ENCODE measurements at regions not wholly inside any gene's neighbourhood (a gene's known extent, or its start where the extent isn't known, plus 50 kb on each side); places are given as distances from the start of the nearest gene placed in this dataset.
"Not testable (repeated sequence)": the region's sequence is repeated elsewhere in the genome, so short reads cannot be mapped to it uniquely, and the experiment has no call there.

DNA sequence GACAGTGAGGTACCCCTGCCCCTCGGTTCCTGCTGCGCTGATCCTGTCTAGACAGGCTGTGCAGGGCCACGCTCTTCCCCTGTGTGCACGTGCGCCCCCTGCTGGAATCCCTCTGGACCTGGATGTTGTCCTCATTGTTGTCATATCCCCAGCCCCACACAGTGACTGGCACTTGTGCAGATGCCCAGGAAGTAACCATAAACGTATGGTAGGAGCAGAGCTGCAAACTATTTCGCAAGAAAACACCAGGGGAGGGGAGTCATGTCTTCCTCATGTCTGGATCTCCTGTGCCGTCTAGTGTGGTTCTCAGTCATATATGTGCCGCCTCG lies 114.7 kb downstream of the CRYBB2 start:
- Histone ChIP-seq H3K36me3 (ENCODE audit: insufficient read depth) (no peaks in the 10 kb centered on the region), H3K4me3 (no peak overlapping the region), H3F3A (replicated peaks; ENCODE audit: low read depth) (no peaks in the 10 kb centered on the region), H3K9me2 (ENCODE audit: insufficient read depth) (no peaks in the 10 kb centered on the region), H3K4me2 (no peak overlapping the region), H2AFZ (no peak overlapping the region), H3K27me3 (ENCODE audit: insufficient read depth) (no peaks in the 10 kb centered on the region), H4K20me1 (replicated peaks; ENCODE audit: insufficient read depth) (no peaks in the 10 kb centered on the region; the same call in 1 of the 2 replicates), H3K79me2 (replicated peaks; ENCODE audit: insufficient read depth) (no peaks in the 10 kb centered on the region), H3K4me1 (ENCODE audit: insufficient read depth) (no peaks in the 10 kb centered on the region), H3K27ac (ENCODE audit: low read depth) (no peak overlapping the region)
- H3K4me1 Mint-ChIP-seq, result peaks cover 6% of the 10 kb centered on the region; the same call in 2 of the 3 replicates
- ATAC-seq (peak; percentile 97), DNase-seq (ENCODE audit: low spot score) (peak; percentile 95)
- H3K9me3 Mint-ChIP-seq, result no peaks in the 10 kb centered on the region
- TF ChIP-seq, protein P1, sequence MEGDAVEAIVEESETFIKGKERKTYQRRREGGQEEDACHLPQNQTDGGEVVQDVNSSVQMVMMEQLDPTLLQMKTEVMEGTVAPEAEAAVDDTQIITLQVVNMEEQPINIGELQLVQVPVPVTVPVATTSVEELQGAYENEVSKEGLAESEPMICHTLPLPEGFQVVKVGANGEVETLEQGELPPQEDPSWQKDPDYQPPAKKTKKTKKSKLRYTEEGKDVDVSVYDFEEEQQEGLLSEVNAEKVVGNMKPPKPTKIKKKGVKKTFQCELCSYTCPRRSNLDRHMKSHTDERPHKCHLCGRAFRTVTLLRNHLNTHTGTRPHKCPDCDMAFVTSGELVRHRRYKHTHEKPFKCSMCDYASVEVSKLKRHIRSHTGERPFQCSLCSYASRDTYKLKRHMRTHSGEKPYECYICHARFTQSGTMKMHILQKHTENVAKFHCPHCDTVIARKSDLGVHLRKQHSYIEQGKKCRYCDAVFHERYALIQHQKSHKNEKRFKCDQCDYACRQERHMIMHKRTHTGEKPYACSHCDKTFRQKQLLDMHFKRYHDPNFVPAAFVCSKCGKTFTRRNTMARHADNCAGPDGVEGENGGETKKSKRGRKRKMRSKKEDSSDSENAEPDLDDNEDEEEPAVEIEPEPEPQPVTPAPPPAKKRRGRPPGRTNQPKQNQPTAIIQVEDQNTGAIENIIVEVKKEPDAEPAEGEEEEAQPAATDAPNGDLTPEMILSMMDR (conservative IDR thresholded peaks at IDR 0.05; ENCODE audit: low read depth in 2 of 2), result peak; percentile 91 to 99
- no peak for TF ChIP-seq CREB1 (CRISPR knock-in tag; IDR thresholded peaks at IDR 0.05; ENCODE audit: low read depth)
- TF ChIP-seq EZH2phosphoT487 (IDR thresholded peaks at IDR 0.05; ENCODE audit: unreplicated experiment), result no peak
- no peak overlapping the region for H3K4me3 Mint-ChIP-seq
- peaks cover 2% of the 10 kb centered on the region for H3K27me3 Mint-ChIP-seq (ENCODE audit: insufficient read depth, low read depth, poor library complexity)
- peak overlapping the region; percentile 22; the same call in 1 of the 2 replicates for H3K27ac Mint-ChIP-seq
- no peaks in the 10 kb centered on the region for H3K36me3 Mint-ChIP-seq (ENCODE audit: low read depth)

DNA sequence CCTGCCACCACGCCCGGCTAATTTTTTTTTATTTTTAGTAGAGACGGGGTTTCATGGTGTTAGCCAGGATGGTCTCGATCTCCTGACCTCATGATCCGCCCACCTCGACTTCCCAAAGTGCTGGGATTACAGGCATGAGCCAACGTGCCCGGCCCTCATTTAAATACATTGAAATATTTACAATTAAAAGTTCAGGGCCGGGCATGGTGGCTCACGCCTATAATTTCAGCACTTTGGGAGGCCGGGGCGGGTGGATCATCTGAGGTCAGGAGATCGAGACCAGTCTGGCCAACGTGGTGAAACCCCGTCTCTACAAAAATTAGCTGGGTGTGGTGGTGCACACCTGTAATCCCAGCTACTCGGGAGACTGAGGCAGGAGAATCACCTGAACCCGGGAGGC lies 115.2 kb downstream of the CRYBB2 start:
- H4K20me1 ChIP-seq (replicated peaks; ENCODE audit: insufficient read depth); H3K4me1 ChIP-seq (ENCODE audit: insufficient read depth); ATAC-seq; H3K27me3 Mint-ChIP-seq (ENCODE audit: insufficient read depth, low read depth, poor library complexity); H3K4me1 Mint-ChIP-seq; H3K27ac ChIP-seq (ENCODE audit: low read depth); H3F3A ChIP-seq (replicated peaks; ENCODE audit: low read depth); H2AFZ ChIP-seq; H3K9me3 Mint-ChIP-seq; H3K27me3 ChIP-seq (ENCODE audit: insufficient read depth); H3K9me2 ChIP-seq (ENCODE audit: insufficient read depth); H3K36me3 Mint-ChIP-seq (ENCODE audit: low read depth); H3K79me2 ChIP-seq (replicated peaks; ENCODE audit: insufficient read depth); H3K4me2 ChIP-seq; H3K4me3 ChIP-seq; H3K36me3 ChIP-seq (ENCODE audit: insufficient read depth); DNase-seq (ENCODE audit: low spot score); H3K27ac Mint-ChIP-seq; H3K4me3 Mint-ChIP-seq: not testable (repeated sequence)

DNA sequence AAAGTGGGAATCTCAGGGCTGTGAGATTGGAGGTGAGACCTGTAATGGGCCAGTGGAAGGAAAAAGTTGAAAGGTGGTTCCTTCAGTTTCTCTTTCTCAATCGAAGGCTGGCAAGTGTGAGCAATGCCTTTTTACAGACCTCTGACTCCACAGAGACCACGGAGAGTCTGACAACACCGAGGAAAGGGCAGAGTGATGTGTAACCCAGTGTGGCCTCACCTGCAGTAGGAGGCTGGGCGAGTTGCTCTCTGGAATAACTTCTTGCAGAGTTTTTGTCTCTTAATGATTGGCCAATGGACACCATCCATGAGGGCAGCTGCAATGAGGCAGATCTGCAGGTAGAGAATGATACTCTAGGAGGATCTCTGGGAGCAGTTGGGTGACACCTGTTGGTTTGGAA lies 115.8 kb downstream of the CRYBB2 start:
- H3K4me1 Mint-ChIP-seq; H3K36me3 ChIP-seq (ENCODE audit: insufficient read depth); H3K4me1 ChIP-seq (ENCODE audit: insufficient read depth); H3K4me3 Mint-ChIP-seq; H3K79me2 ChIP-seq (replicated peaks; ENCODE audit: insufficient read depth); H3K27ac ChIP-seq (ENCODE audit: low read depth); H3K27me3 ChIP-seq (ENCODE audit: insufficient read depth); H4K20me1 ChIP-seq (replicated peaks; ENCODE audit: insufficient read depth); H3K9me3 Mint-ChIP-seq; H3K9me2 ChIP-seq (ENCODE audit: insufficient read depth); DNase-seq (ENCODE audit: low spot score); H2AFZ ChIP-seq; H3K4me3 ChIP-seq; H3K27me3 Mint-ChIP-seq (ENCODE audit: insufficient read depth, low read depth, poor library complexity); H3F3A ChIP-seq (replicated peaks; ENCODE audit: low read depth); H3K36me3 Mint-ChIP-seq (ENCODE audit: low read depth); H3K4me2 ChIP-seq; H3K27ac Mint-ChIP-seq; ATAC-seq: not testable (repeated sequence)

DNA sequence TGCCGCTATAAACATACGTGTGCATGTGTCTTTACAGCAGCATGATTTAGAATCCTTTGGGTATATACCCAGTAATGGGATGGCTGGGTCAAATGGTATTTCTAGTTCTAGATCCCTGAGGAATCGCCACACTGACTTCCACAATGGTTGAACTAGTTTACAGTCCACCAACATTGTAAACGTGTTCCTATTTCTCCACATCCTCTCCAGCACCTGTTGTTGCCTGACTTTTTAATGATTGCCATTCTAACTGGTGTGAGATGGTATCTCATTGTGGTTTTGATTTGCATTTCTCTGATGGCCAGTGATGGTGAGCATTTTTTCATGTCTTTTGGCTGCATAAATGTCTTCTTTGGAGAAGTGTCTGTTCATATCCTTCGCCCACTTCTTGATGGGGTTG lies 121.1 kb downstream of the CRYBB2 start:
- not testable (repeated sequence) for H4K20me1 ChIP-seq (replicated peaks; ENCODE audit: insufficient read depth); H3K27ac ChIP-seq (ENCODE audit: low read depth); H3K27ac Mint-ChIP-seq

DNA sequence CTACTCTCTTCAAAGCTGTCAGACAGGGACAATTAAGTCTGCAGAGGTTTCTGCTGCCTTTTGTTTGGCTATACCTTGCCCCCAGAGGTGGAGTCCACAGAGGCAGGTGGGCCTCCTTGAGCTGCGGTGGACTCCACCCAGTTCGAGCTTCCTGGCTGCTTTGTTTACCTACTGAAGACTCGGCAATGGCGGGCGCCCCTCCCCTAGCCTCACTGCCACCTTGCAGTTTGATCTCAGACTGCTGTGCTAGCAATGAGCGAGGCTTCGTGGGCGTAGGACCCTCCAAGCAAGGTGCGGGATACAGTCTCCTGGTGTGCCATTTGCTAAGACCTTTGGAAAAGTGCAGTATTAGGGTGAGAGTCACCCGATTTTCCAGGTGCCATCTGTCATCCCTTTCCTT lies 124.9 kb downstream of the CRYBB2 start:
- not testable (repeated sequence) for H3K4me2 ChIP-seq; H3K27me3 ChIP-seq (ENCODE audit: insufficient read depth); DNase-seq (ENCODE audit: low spot score); ATAC-seq; H3K9me2 ChIP-seq (ENCODE audit: insufficient read depth); H3F3A ChIP-seq (replicated peaks; ENCODE audit: low read depth); H3K27ac ChIP-seq (ENCODE audit: low read depth); H3K79me2 ChIP-seq (replicated peaks; ENCODE audit: insufficient read depth); H3K4me1 Mint-ChIP-seq; H3K4me3 ChIP-seq; H3K4me1 ChIP-seq (ENCODE audit: insufficient read depth); H3K27ac Mint-ChIP-seq; H2AFZ ChIP-seq; H3K4me3 Mint-ChIP-seq; H4K20me1 ChIP-seq (replicated peaks; ENCODE audit: insufficient read depth); H3K27me3 Mint-ChIP-seq (ENCODE audit: insufficient read depth, low read depth, poor library complexity)
- H3K36me3 Mint-ChIP-seq (ENCODE audit: low read depth), result peaks cover 62% of the 10 kb centered on the region
- H3K9me3 Mint-ChIP-seq, result peaks cover 82% of the 10 kb centered on the region
- H3K36me3 ChIP-seq (ENCODE audit: insufficient read depth), result peaks cover 14% of the 10 kb centered on the region

More for the DNA sequence above, 121.1 kb downstream of the CRYBB2 start:
- not testable (repeated sequence) for H3K4me1 Mint-ChIP-seq; H3K27me3 ChIP-seq (ENCODE audit: insufficient read depth); H3K79me2 ChIP-seq (replicated peaks; ENCODE audit: insufficient read depth); H3K4me2 ChIP-seq; H2AFZ ChIP-seq; H3K4me3 ChIP-seq; H3K36me3 ChIP-seq (ENCODE audit: insufficient read depth); H3K4me3 Mint-ChIP-seq; H3K27me3 Mint-ChIP-seq (ENCODE audit: insufficient read depth, low read depth, poor library complexity); H3K9me2 ChIP-seq (ENCODE audit: insufficient read depth); H3K4me1 ChIP-seq (ENCODE audit: insufficient read depth); DNase-seq (ENCODE audit: low spot score); ATAC-seq; H3F3A ChIP-seq (replicated peaks; ENCODE audit: low read depth)
- Mint-ChIP-seq H3K9me3 (peaks cover 56% of the 10 kb centered on the region), H3K36me3 (ENCODE audit: low read depth) (peaks cover 31% of the 10 kb centered on the region)

Data from GM23338 (cell line).